Hepatocyte (in vitro differentiated cells): ENCODE measurements at regions not wholly inside any gene's neighbourhood (a gene's known extent, or its start where the extent isn't known, plus 50 kb on each side); places are given as distances from the start of the nearest gene placed in this dataset.
"Not testable (repeated sequence)": the region's sequence is repeated elsewhere in the genome, so short reads cannot be mapped to it uniquely, and the experiment has no call there.

Source experiments
- DNase-seq: peaks from one replicate; pipeline ENCODE4 v3.0.0-alpha.2; 2016; ENCODE audit warnings: low spot score
- H2AFZ ChIP-seq: fragments of 200-600 bp; sonication (generic); 2 replicates; pipeline ENCODE4 v1.6.0; 2016; ENCODE audit warnings: antibody characterized with exemption, mild to moderate bottlenecking
- H3K27ac ChIP-seq: fragments of 200-600 bp; sonication (generic); 2 replicates; pipeline ENCODE4 v1.5.1; 2016; ENCODE audit warnings: mild to moderate bottlenecking
- H3K27me3 ChIP-seq: fragments of 200-600 bp; sonication (generic); 2 replicates; pipeline ENCODE4 v1.6.1; 2016
- H3K36me3 ChIP-seq: fragments of 200-600 bp; sonication (generic); replicated peaks from 2 replicates; pipeline ENCODE4 v1.5.1; 2016; ENCODE audit warnings: low read depth; ENCODE audit not compliant: insufficient read depth
- H3K4me1 ChIP-seq: fragments of 200-600 bp; sonication (generic); 2 replicates; pipeline ENCODE4 v1.5.1; 2016; ENCODE audit warnings: mild to moderate bottlenecking, moderate library complexity; ENCODE audit not compliant: insufficient read depth
- H3K4me2 ChIP-seq: fragments of 200-600 bp; sonication (generic); 2 replicates; pipeline ENCODE4 v1.6.0; 2016
- H3K4me3 ChIP-seq: fragments of 200-600 bp; sonication (generic); 2 replicates; pipeline ENCODE4 v1.5.1; 2016; ENCODE audit warnings: mild to moderate bottlenecking
- H3K79me2 ChIP-seq: fragments of 200-600 bp; sonication (generic); 2 replicates; pipeline ENCODE4 v1.6.0; 2017; ENCODE audit warnings: mild to moderate bottlenecking
- H3K9me2 ChIP-seq: fragments of 200-600 bp; sonication (generic); replicated peaks from 2 replicates; pipeline ENCODE4 v1.6.0; 2017; ENCODE audit warnings: mild to moderate bottlenecking; ENCODE audit not compliant: insufficient read depth
- H3K9me3 ChIP-seq: fragments of 200-600 bp; sonication (generic); 2 replicates; pipeline ENCODE4 v1.5.1; 2016; ENCODE audit warnings: low read depth, mild to moderate bottlenecking
- H4K20me1 ChIP-seq: fragments of 200-600 bp; sonication (generic); 2 replicates; pipeline ENCODE4 v1.6.0; 2016; ENCODE audit warnings: mild to moderate bottlenecking; ENCODE audit not compliant: insufficient read depth, poor library complexity, severe bottlenecking
- EZH2 ChIP-seq: fragments of 200-600 bp; sonication (generic); IDR thresholded peaks from 2 replicates; pipeline ENCODE4 v1.6.1; 2016; ENCODE audit warnings: antibody characterized with exemption, mild to moderate bottlenecking, borderline replicate concordance
- EZH2phosphoT487 ChIP-seq: fragments of 200-600 bp; sonication (generic); IDR thresholded peaks from one replicate; pipeline ENCODE4 v1.6.1; 2018; ENCODE audit warnings: antibody characterized with exemption, mild to moderate bottlenecking, low read depth, moderate library complexity; ENCODE audit not compliant: unreplicated experiment, severe bottlenecking
- WGBS: methylation state at CpG from one replicate; pipeline ENCODE4 v1.1.6; 2016; ENCODE audit warnings: low lambda C conversion rate; ENCODE audit errors: missing lambda C conversion rate; 5-methylcytosine and 5-hydroxymethylcytosine counted together
- TF ChIP-seq, protein P1 (sequence below): fragments of 200-600 bp; sonication (generic); IDR thresholded peaks from 2 replicates; pipeline ENCODE4 v1.5.1; 2016; ENCODE audit warnings: antibody characterized with exemption, mild to moderate bottlenecking; ENCODE audit not compliant: poor library complexity

DNA sequence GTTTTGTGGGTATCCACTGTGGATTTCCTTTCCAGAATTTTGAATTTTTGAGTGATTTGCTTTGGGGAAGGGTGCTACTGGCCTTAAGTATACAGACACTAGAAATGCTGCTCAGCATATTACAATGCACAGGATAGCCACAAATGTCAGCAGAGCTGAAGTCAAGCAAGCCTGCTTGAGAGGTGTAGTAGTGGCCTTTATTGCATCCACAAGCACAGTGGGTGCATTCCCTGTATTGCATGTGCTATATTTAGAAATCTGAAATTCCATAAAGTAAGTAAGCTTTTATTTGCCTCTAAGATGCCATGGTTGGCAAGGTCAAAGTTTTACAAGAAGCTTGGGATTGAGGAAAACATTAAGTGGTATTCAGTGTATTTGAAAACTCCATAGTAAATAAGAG, 79.5 kb upstream of the ZNF91 start:
- no peaks in the 10 kb centered on the region for H3K9me3 ChIP-seq

DNA sequence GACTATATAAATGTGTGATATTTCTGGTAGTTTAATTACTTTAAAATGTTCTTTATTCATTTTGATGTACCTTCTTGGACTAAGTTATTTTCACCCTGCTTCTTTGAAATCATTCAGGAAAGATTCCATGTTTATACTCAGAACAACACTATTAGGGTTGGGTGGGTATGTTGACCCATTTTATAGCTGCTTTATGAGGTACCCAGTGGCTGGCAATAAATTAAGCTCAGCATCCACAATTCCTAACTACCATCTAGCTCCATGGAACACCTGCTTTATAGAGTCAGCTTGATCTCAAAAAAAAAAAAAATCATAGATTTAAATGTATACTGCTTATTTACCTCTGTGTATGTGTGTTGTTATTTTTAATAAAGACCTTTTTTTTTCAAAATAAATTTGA, 78.9 kb upstream of the ZNF91 start:
- no peak for DNase-seq
- no peaks in the 10 kb centered on the region for H3K9me3 ChIP-seq
- TF ChIP-seq EZH2 (no peak), EZH2phosphoT487 (no peak)
- TF ChIP-seq, protein P1, sequence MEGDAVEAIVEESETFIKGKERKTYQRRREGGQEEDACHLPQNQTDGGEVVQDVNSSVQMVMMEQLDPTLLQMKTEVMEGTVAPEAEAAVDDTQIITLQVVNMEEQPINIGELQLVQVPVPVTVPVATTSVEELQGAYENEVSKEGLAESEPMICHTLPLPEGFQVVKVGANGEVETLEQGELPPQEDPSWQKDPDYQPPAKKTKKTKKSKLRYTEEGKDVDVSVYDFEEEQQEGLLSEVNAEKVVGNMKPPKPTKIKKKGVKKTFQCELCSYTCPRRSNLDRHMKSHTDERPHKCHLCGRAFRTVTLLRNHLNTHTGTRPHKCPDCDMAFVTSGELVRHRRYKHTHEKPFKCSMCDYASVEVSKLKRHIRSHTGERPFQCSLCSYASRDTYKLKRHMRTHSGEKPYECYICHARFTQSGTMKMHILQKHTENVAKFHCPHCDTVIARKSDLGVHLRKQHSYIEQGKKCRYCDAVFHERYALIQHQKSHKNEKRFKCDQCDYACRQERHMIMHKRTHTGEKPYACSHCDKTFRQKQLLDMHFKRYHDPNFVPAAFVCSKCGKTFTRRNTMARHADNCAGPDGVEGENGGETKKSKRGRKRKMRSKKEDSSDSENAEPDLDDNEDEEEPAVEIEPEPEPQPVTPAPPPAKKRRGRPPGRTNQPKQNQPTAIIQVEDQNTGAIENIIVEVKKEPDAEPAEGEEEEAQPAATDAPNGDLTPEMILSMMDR, result no peak
- no peaks in the 10 kb centered on the region for H3K9me2 ChIP-seq
- H3K36me3 ChIP-seq, result no peaks in the 10 kb centered on the region
- H4K20me1 ChIP-seq, result no peaks in the 10 kb centered on the region
- no peak overlapping the region for H2AFZ ChIP-seq
- no peak overlapping the region for H3K4me3 ChIP-seq
- H3K4me2 ChIP-seq, result no peak overlapping the region
- no peaks in the 10 kb centered on the region for H3K4me1 ChIP-seq
- no peak overlapping the region for H3K27ac ChIP-seq
- H3K27me3 ChIP-seq, result no peaks in the 10 kb centered on the region
- no peaks in the 10 kb centered on the region for H3K79me2 ChIP-seq

More for the DNA sequence above, 79.5 kb upstream of the ZNF91 start:
- H3K4me3 ChIP-seq, result no peak overlapping the region
- no peaks in the 10 kb centered on the region for H3K27me3 ChIP-seq
- DNase-seq, result no peak
- no peak overlapping the region for H2AFZ ChIP-seq
- no peaks in the 10 kb centered on the region for H3K79me2 ChIP-seq
- TF ChIP-seq, protein P1, result no peak
- H3K4me1 ChIP-seq, result no peaks in the 10 kb centered on the region
- no peaks in the 10 kb centered on the region for H3K9me2 ChIP-seq
- no peak overlapping the region for H3K4me2 ChIP-seq
- no peak overlapping the region for H3K27ac ChIP-seq
- no peaks in the 10 kb centered on the region for H4K20me1 ChIP-seq
- H3K36me3 ChIP-seq, result no peaks in the 10 kb centered on the region

DNA sequence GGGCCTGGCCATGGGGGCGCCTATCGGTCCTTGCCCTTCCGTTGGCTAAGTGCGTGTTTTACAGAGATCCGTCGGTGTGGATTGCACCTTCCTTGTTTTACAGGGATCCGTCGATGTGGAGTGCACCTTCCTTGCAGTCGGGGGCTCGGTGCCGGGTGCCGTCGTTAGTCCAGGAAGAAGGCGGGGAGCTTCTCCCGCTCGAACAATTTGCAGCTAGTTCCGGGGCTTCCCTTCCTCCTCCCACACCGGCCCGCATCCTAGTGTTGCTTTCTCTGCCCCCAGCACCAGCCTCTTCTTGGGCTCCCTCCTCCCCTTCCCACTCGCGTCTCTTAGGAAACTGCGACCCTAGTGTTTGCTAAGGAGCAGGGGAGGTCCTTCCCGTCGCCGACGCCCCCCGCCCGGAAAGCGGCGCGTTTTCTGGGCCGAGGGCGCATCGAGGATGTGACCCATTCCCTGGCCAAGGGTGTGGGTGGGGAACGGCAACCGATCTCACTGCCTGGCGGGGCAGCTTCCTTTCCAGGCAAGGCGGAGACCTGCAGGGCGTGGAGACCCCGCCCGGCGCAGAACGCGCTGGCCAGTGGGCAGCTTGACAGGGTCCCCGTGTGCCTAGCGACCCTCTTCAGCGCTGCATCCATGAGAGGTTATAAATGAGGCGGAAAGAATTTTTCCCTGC, 75.7 kb upstream of the ZNF91 start:
- Histone ChIP-seq H3K9me3 (no peaks in the 10 kb centered on the region), H3K27ac (no peak overlapping the region), H3K36me3 (no peaks in the 10 kb centered on the region), H2AFZ (no peak overlapping the region), H3K79me2 (no peaks in the 10 kb centered on the region), H3K4me1 (no peaks in the 10 kb centered on the region), H4K20me1 (no peaks in the 10 kb centered on the region), H3K9me2 (no peaks in the 10 kb centered on the region), H3K4me2 (peak overlapping the region; percentile 54), H3K4me3 (no peak overlapping the region), H3K27me3 (no peaks in the 10 kb centered on the region)
- DNase-seq, result no peak
- TF ChIP-seq EZH2phosphoT487 (no peak), EZH2 (no peak)
- TF ChIP-seq, protein P1, result no peak
- 65% methylated on average over 43 of the region's 48 CpGs for WGBS

DNA sequence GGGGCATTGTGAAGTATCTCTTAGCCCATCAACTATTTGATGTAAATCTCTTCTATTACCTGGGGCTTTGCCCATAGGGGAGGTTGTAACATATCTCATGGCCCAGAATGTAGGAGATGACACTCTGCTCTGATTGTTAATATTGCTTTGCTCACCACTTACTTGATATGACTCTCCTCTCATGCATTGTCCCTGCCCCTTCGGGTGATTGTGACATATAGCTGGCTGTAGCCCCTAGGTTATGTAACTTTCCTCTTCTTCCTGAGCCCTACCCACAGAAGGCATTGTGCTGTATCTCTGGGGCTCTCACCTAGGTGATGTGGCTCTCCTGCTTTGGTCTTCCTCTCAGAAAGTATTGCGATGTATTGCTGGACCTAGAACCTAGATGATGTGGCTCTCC, 69.1 kb upstream of the ZNF91 start:
- not testable (repeated sequence) for H2AFZ ChIP-seq, H3K4me2 ChIP-seq, H3K9me3 ChIP-seq, H3K27ac ChIP-seq, H3K79me2 ChIP-seq, H3K9me2 ChIP-seq, DNase-seq, H3K4me3 ChIP-seq, H3K36me3 ChIP-seq, H4K20me1 ChIP-seq, H3K27me3 ChIP-seq, H3K4me1 ChIP-seq
- WGBS, result 72% methylated on average over 2 of the region's 2 CpGs
